Kasumi-1 (cell line): ENCODE measurements at regions not wholly inside any gene's neighbourhood (a gene's known extent, or its start where the extent isn't known, plus 50 kb on each side); places are given as distances from the start of the nearest gene placed in this dataset.
"Not testable (repeated sequence)": the region's sequence is repeated elsewhere in the genome, so short reads cannot be mapped to it uniquely, and the experiment has no call there.

Experiments used
- DNase-seq, 2 experiments: peaks; one replicate each; lab custom pipeline; 2025; lab: John Stamatoyannopoulos, UW

DNA sequence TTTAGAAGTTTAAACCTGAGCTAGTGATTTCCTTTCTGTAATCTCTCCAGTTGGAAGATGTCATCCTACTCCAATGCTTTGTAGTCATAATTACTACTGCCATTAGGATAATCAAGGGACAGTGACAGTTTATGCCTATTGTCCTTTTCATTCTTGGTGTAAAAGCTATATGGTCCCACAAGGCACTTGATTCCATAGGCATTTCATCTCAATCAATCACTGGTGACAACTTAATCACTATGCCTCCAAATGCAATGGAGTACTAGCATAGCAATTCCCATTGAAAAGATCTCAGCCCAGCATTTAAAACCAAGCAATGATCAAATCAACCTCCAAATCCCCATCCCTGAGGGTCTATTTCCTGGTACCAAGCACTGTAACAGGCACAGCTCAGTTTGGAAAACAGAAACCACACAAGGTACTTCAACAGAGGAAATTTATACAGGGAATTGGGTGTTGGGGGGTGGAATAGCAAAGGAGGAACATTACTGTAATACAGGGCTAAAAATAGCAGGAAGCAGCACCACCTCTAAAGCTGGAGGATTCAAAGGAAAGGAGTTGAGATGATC lies 51.0 kb downstream of the FHIP2A start:
- no peak for DNase-seq

DNA sequence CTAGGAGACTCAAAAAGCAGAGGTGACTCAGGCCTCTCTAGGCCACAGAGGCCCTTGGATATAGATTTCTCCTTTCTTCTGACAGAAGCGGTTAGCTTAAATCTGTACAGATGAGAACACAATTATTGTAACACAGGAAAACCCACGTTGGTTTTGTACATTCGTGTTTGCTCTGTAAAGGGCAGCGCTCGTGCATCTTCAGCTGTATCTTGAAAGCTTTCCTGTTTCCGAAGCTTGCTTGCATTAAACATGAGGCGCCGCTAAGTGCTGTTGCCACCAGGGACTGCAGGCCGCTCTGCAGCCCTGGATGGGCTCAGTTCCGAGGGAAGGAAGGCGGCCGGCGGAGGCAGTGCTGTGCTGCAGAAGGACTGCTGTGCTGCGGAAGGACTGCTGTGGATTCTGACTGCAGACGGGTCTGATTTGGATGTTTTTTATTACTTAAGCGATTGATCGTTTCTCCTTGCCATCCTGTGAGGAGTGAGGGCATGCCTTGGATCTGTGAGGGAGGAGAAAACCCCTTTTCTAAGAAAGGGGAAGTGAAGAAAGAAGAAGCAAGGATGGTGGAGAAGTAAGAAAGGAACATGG lies 53.3 kb downstream of the FHIP2A start:
- DNase-seq, result peak; percentile 92 to 97

DNA sequence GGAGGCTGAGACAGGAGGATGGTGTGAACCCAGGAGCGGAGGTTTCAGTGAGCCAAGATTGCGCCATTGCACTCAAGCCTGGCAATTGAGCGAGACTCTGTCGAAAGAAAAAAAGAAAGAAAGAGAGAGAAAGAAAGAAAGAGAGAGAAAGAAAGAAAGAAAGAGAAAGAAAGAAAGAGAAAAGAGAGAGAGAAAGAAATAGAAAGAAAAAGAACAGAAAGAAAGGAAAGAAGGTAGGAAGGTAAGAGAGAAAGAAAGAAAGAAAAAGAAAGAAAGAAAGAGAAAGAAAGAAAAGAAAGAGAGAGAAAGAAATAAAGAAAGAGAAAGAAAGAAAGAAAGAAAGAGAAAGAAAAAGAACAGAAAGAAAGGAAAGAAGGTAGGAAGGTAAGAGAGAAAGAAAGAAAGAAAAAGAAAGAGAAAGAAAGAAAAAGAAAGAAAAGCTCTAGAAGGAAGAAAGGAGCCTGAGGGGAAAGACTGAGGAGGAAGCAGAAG lies 54.1 kb downstream of the FHIP2A start:
- DNase-seq, result not testable (repeated sequence)

- DNase-seq, result peak; percentile 35 to 53
Measured at GRCh38 chr10:114876169-114876568, 54.6 kb downstream of the FHIP2A start.

GRCh38 chr10:114876602-114877300 lies 55.2 kb downstream of the FHIP2A start:
- peak; percentile 80 to 84 for DNase-seq

GRCh38 chr10:114877301-114877644 lies 55.7 kb downstream of the FHIP2A start:
- no peak for DNase-seq

DNA sequence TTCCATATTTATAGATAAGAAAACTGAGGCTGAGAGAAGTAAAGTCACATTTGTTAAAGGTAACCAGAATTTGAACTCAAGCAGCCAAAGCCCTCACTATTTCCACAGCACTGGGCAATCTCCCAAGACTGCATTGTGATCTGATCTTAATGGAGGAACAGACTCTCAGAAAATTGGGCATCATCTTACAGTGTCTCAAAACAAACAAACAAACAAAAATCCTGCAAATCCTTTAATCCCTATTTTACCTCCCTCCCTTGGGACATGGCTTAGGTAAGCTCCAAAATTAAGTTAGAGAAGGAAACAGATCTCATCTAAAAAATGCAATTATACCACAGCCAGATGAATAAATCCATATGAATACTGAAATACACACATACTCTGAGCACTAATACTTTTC lies 57.5 kb downstream of the FHIP2A start:
- no peak for DNase-seq

DNA sequence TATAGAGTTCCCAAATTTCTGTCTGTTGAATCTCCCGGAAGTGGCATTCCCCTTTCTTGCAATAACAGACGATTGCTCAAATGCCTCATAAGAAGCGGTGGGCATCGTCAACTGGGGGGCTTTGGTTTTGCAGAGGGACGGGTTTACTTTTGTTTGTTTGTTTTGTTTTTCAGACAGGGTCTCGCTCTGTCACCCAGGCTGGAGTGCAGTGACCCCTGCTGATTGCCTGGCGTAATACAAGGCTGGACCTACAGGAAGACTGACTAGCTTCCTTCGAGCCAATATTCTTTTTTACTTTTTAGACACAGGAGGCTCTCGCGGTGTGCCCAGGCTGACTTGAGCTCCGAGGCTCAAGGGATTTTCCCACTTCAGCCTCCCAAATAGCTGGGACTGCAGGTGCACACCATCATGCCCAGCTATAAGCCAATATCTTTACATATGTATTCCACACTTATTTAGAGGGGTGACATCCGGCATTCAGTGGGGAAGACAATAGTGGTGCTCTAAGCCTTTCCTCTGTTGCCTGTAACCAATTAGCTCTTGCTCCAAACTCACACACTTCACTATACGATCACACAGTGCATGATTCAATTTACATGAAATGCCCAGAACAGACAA lies 58.1 kb downstream of the FHIP2A start:
- DNase-seq, result peak; percentile 52 to 61

- DNase-seq, result no peak
Measured at GRCh38 chr10:114881417-114881816, 56.6 kb upstream of the TRUB1 start.

DNA sequence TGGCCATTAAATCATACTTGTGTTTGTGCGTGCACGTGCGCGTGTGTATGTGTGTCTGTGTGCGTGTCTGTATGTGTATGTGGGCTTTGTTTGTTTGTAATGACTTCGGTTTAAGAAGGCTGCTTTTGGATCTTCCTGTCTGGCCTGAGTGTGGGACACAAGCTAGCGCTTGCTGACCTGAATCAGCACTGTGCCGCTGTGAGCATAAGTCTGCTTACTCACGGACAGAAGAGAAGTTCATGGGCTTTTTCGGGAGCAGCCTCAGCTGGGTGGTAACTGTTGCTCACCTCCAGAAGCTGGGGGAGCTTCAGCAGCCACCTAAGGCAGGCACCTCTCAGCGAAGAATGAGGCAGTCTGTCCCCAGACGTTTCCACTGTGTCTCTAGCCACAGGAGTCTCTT lies 56.1 kb upstream of the TRUB1 start:
- DNase-seq, result no peak

DNA sequence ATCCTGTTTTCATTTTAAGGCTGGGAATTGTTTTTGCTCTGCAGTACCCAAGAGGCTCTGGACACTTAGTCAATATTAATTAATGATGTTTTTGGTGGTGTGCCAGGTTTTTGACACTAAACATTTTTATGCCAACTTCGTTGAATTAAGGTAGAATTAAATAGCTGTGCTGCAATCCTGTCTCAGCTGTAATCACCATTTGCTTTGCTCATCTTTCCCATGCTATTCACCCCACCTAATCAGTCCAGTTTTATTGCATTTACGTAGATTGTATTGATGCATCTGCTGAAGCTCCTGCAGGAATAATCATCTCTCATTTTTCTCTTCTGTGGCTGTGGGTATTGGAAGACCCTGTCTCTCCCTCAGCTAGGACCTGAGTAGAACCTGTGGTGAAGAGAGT lies 52.6 kb upstream of the TRUB1 start:
- DNase-seq, result no peak
